ENCODE measurements at regions not wholly inside any gene's neighbourhood (a gene's known extent, or its start where the extent isn't known, plus 50 kb on each side); places are given as distances from the start of the nearest gene placed in this dataset.
A peak's percentile ranks its signal among the peaks of the same experiment; 100 is the strongest.

GRCh38 chr1:8267307-8267706 is 50.6 kb upstream of the SLC45A1 start:
- ATAC-seq (ENCODE audit: low read depth in 2 of 2) = no peak
- Mint-ChIP-seq H3K27me3 (peaks cover 16 to 42% (median 36%) of the 10 kb centered on the region in 3 donors), H3K4me1 (peaks cover 0 to 2% (median 0%) of the 10 kb centered on the region in 3 donors), H3K4me3 (no peak overlapping the region), H3K27ac (peak overlapping the region in 1 of 6 donors; percentile 74), H3K9me3 (peaks cover 0 to 2% (median 0%) of the 10 kb centered on the region in 7 donors), H3K36me3 (no peaks in the 10 kb centered on the region)
- no peak for DNase-seq

DNA sequence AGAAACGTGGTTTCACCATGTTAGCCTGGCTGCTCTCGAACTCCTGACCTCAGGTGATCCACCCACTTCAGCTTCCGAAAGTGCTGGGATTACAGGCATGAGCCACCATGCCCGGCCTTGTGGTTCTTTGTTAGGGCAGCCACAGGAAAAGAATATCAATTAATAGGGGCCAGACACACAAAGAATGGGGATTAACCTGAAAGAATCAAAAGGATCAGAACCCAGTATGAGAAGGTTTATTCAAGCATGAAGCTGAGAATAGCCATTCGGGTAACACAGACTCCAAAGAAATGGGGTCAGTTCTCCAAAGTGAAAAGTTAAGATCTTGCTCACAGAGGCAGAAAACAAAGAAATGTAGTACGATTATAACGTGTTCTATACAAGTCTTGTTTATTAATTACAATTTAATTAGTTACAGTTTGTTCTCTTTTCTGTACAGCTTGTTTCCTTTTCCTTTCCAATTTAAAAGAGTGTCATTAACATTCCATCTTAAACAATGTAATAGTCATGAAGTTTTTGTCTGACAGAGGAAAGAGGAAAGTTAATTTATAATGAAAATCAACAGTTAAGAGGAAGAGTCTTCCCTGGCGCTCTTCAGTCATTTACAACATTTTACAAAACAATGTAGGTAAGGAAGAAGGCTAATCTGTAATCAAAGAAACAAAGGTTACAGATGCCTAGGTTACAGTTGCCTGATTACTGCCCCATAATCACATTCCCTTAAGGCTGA is 51.3 kb upstream of the SLC45A1 start:
- ATAC-seq (ENCODE audit: low read depth in 2 of 2) (no peak), DNase-seq (no peak)
- Mint-ChIP-seq H3K4me3 (no peak overlapping the region), H3K9me3 (peaks cover 0 to 2% (median 0%) of the 10 kb centered on the region in 7 donors), H3K4me1 (peaks cover 0 to 2% (median 0%) of the 10 kb centered on the region in 3 donors), H3K27ac (no peak overlapping the region), H3K27me3 (peaks cover 16 to 42% (median 36%) of the 10 kb centered on the region in 3 donors), H3K36me3 (no peaks in the 10 kb centered on the region)

GRCh38 chr1:8263791-8264190 is 54.1 kb upstream of the SLC45A1 start:
- Mint-ChIP-seq H3K27ac (no peak overlapping the region), H3K9me3 (peaks cover 0 to 1% (median 0%) of the 10 kb centered on the region in 7 donors), H3K27me3 (peaks cover 8 to 36% (median 19%) of the 10 kb centered on the region in 3 donors), H3K36me3 (no peaks in the 10 kb centered on the region), H3K4me3 (no peak overlapping the region), H3K4me1 (peaks cover 0 to 2% (median 0%) of the 10 kb centered on the region in 3 donors)
- DNase-seq = no peak
- no peak for ATAC-seq (ENCODE audit: low read depth in 2 of 2)

- H3K9me3 Mint-ChIP-seq = peaks cover 0 to 3% (median 0%) of the 10 kb centered on the region in 7 donors
- H3K27ac Mint-ChIP-seq = no peak overlapping the region
- H3K27me3 Mint-ChIP-seq = peaks cover 4 to 43% (median 24%) of the 10 kb centered on the region in 3 donors
These were observed 56.5 kb upstream of the SLC45A1 start for GRCh38 chr1:8261398-8261762.

DNA sequence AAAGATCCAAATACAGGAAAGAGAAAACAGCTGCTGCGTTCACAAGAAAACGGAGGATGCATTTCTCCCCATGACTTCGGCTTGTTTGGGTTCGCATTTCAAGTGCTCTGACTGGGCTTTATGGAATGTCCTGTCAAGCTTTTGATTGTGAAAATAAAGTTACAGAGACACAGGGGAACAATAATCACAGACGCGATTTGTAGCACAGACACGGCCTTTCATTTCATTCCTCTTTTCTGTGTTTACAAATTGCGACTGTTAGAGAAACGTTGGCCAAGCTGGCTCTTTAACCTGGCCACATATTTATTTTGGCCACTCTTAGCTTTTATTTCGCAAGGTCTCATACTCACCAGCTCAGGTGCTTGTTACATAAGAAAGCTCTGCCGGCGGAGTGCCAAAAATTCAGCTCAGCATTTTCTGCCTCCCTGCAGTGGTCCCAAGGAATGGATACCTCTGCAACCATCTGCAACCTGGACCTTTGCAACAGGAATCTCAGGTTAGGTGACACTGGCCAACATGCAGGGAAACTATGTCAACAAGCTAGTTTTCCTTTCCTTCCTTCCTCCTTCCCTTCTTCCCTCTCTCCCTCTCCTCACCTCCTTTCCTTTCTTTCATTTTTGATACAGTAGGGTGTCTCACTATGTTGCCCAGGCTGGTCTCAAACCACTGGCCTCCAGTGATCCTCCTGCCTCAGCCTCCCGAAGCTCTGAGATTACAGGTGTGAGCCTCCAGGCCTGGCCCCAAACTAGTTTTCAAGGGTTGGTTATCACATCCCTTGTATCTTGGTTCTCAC is 58.2 kb upstream of the SLC45A1 start:
- peaks cover 4 to 38% (median 30%) of the 10 kb centered on the region in 3 donors for H3K27me3 Mint-ChIP-seq
- peaks cover 0 to 5% (median 0%) of the 10 kb centered on the region in 7 donors for H3K9me3 Mint-ChIP-seq
- H3K4me1 Mint-ChIP-seq = no peaks in the 10 kb centered on the region
- DNase-seq = no peak
- peaks cover 0 to 8% of the 10 kb centered on the region in 2 donors for H3K36me3 Mint-ChIP-seq
- H3K27ac Mint-ChIP-seq = no peak overlapping the region
- no peak overlapping the region for H3K4me3 Mint-ChIP-seq
- ATAC-seq (ENCODE audit: low read depth in 2 of 2) = no peak

More at GRCh38 chr1:8261398-8261762, 56.5 kb upstream of the SLC45A1 start:
- no peaks in the 10 kb centered on the region for H3K4me1 Mint-ChIP-seq
- H3K36me3 Mint-ChIP-seq = peaks cover 0 to 3% of the 10 kb centered on the region in 2 donors
- H3K4me3 Mint-ChIP-seq = no peak overlapping the region
- DNase-seq = no peak
- ATAC-seq (ENCODE audit: low read depth in 2 of 2) = no peak

GRCh38 chr1:8257621-8258020 is 60.3 kb upstream of the SLC45A1 start:
- Mint-ChIP-seq H3K4me1 (no peaks in the 10 kb centered on the region), H3K27ac (no peak overlapping the region), H3K36me3 (peaks cover 0 to 8% of the 10 kb centered on the region in 2 donors), H3K4me3 (peak overlapping the region in 1 of 8 donors; percentile 39), H3K27me3 (peaks cover 4 to 36% (median 30%) of the 10 kb centered on the region in 3 donors), H3K9me3 (peaks cover 0 to 5% (median 0%) of the 10 kb centered on the region in 7 donors)
- no peak for DNase-seq
- no peak for ATAC-seq (ENCODE audit: low read depth in 2 of 2)

GRCh38 chr1:8256321-8256720 is 61.6 kb upstream of the SLC45A1 start:
- H3K4me3 Mint-ChIP-seq = no peak overlapping the region
- H3K4me1 Mint-ChIP-seq = no peaks in the 10 kb centered on the region
- no peak overlapping the region for H3K27ac Mint-ChIP-seq
- ATAC-seq (ENCODE audit: low read depth in 2 of 2) (no peak), DNase-seq (no peak)
- H3K36me3 Mint-ChIP-seq = peaks cover 0 to 8% of the 10 kb centered on the region in 2 donors
- peaks cover 0 to 5% (median 0%) of the 10 kb centered on the region in 7 donors for H3K9me3 Mint-ChIP-seq
- peaks cover 4 to 34% (median 30%) of the 10 kb centered on the region in 3 donors for H3K27me3 Mint-ChIP-seq

GRCh38 chr1:8255712-8256111 is 62.2 kb upstream of the SLC45A1 start:
- ATAC-seq (ENCODE audit: low read depth in 2 of 2) (no peak), DNase-seq (no peak)
- H3K9me3 Mint-ChIP-seq = peaks cover 0 to 4% (median 0%) of the 10 kb centered on the region in 7 donors
- H3K4me1 Mint-ChIP-seq = no peaks in the 10 kb centered on the region
- no peak overlapping the region for H3K4me3 Mint-ChIP-seq
- H3K36me3 Mint-ChIP-seq = peaks cover 0 to 8% of the 10 kb centered on the region in 2 donors
- H3K27me3 Mint-ChIP-seq = peaks cover 4 to 30% (median 29%) of the 10 kb centered on the region in 3 donors
- H3K27ac Mint-ChIP-seq = no peak overlapping the region

DNA sequence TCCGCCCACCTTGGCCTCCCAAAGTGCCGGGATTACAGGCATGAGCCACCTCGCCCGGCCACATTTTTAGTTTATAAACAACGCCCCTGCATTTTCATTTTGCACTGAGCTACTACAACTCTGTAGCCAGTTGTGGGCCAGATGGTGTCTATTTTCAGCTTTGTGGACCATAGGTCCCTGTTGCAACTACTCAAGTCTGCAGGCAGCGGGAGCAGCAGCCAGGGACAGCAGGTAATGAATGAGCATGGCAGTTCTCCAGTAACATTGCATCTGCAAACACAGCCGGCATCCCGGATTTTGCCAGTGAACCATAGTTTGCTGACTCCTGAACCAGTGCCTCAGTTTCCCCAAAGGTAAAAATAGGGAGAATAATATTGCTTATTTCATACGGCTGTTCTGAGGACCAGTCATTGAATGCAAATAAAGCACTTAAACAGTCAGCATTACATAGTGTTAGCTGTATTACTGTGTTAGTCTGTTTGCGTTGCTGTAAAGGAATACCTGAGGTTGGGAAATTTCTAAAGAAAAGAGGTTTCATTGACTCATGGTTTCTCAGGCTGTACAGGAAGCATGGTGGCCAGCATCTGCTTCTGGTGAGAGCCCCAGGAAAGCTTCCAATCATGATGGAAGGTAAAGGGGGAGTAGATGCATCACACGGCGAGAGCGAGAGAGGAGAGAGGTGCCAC is 65.5 kb upstream of the SLC45A1 start:
- Mint-ChIP-seq H3K27me3 (peaks cover 0 to 14% (median 10%) of the 10 kb centered on the region in 3 donors), H3K4me1 (peaks cover 0 to 4% (median 0%) of the 10 kb centered on the region in 3 donors), H3K9me3 (peaks cover 0 to 4% (median 0%) of the 10 kb centered on the region in 7 donors), H3K4me3 (no peak overlapping the region), H3K36me3 (peaks cover 0 to 8% of the 10 kb centered on the region in 2 donors), H3K27ac (no peak overlapping the region)
- no peak for ATAC-seq (ENCODE audit: low read depth in 2 of 2)
- DNase-seq = no peak

- H3K36me3 Mint-ChIP-seq = peaks cover 0 to 8% of the 10 kb centered on the region in 2 donors
- DNase-seq = no peak
- no peak for ATAC-seq (ENCODE audit: low read depth in 2 of 2)
- no peak overlapping the region for H3K4me3 Mint-ChIP-seq
- peaks cover 0 to 4% (median 0%) of the 10 kb centered on the region in 3 donors for H3K4me1 Mint-ChIP-seq
- peaks cover 0 to 8% (median 7%) of the 10 kb centered on the region in 3 donors for H3K27me3 Mint-ChIP-seq
- H3K9me3 Mint-ChIP-seq = peaks cover 0 to 4% (median 0%) of the 10 kb centered on the region in 7 donors
- no peak overlapping the region for H3K27ac Mint-ChIP-seq
These were observed 66.3 kb upstream of the SLC45A1 start for GRCh38 chr1:8251635-8252034.

GRCh38 chr1:8249838-8250237 is 68.1 kb upstream of the SLC45A1 start:
- DNase-seq (no peak), ATAC-seq (ENCODE audit: low read depth in 2 of 2) (no peak)
- H3K9me3 Mint-ChIP-seq = no peaks in the 10 kb centered on the region
- no peak overlapping the region for H3K4me3 Mint-ChIP-seq
- peaks cover 0 to 4% (median 0%) of the 10 kb centered on the region in 3 donors for H3K4me1 Mint-ChIP-seq
- H3K27ac Mint-ChIP-seq = peak overlapping the region in 1 of 6 donors; percentile 60
- H3K27me3 Mint-ChIP-seq = no peaks in the 10 kb centered on the region
- H3K36me3 Mint-ChIP-seq = no peaks in the 10 kb centered on the region

DNA sequence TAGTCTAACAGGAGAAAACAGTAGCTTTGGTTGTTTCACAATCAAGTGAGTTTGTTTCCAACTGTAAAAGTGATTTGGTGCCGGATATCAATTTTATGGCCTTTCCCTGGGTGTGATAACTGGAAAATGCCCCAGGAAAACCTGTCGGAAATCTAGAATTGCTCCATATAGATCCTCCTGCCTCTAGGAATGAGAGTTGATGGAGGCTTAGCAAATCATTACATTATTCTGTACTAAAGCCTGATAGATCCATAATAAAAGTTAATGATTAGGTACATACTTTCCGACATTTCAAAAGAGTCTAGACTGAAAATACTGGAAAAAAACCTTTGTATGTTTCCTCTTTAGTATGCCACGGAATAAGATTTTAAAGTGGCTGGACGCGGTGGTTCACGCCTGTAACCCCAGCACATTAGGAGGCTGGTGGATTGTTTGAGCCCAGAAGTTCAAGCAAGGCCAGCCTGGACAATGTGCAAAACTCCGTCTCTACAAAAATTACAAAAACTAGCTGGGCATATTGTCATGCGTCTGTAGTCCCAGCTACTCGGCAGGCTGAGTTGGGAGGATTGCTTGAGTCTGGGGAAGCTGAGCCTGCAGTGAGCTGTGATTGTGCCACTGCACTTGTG is 70.0 kb upstream of the SLC45A1 start:
- Mint-ChIP-seq H3K4me1 (peaks cover 0 to 4% (median 0%) of the 10 kb centered on the region in 3 donors), H3K27ac (no peak overlapping the region), H3K27me3 (no peaks in the 10 kb centered on the region), H3K9me3 (no peaks in the 10 kb centered on the region), H3K36me3 (no peaks in the 10 kb centered on the region), H3K4me3 (no peak overlapping the region)
- no peak for ATAC-seq (ENCODE audit: low read depth in 2 of 2)
- DNase-seq = no peak

- H3K4me1 Mint-ChIP-seq = no peaks in the 10 kb centered on the region
- no peak for ATAC-seq (ENCODE audit: low read depth in 2 of 2)
These were observed 73.6 kb upstream of the SLC45A1 start for GRCh38 chr1:8244304-8244703.

More at GRCh38 chr1:8244304-8244703, 73.6 kb upstream of the SLC45A1 start:
- H3K27ac Mint-ChIP-seq = no peak overlapping the region
- no peak overlapping the region for H3K4me3 Mint-ChIP-seq
- H3K36me3 Mint-ChIP-seq = no peaks in the 10 kb centered on the region
- DNase-seq = no peak
- peaks cover 3 to 20% (median 11%) of the 10 kb centered on the region in 3 donors for H3K27me3 Mint-ChIP-seq
- no peaks in the 10 kb centered on the region for H3K9me3 Mint-ChIP-seq
